ENCODE measurements at regions not wholly inside any gene's neighbourhood (a gene's known extent, or its start where the extent isn't known, plus 50 kb on each side); places are given as distances from the start of the nearest gene placed in this dataset.

DNA sequence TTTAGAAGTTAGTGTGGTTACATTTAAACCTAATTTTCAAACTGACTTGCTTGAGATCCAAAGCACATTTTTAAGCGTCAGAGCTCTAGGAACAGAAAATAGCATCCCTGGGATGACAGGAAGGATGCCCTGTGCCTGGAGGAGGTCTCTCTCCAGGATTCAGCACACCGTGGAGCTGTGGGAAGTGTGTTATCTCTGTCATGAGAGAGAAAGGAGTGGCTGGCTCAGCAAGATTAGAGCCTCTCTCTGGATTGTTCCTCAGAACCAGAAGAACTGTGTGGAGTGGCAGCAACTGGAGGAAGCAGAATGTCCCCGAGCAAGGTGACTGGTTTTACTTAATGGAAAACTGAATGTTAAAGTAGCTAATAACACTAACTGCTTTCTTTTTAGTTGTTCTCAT is 233.6 kb upstream of the TGFBR2 start:
- no peak for DNase-seq

DNA sequence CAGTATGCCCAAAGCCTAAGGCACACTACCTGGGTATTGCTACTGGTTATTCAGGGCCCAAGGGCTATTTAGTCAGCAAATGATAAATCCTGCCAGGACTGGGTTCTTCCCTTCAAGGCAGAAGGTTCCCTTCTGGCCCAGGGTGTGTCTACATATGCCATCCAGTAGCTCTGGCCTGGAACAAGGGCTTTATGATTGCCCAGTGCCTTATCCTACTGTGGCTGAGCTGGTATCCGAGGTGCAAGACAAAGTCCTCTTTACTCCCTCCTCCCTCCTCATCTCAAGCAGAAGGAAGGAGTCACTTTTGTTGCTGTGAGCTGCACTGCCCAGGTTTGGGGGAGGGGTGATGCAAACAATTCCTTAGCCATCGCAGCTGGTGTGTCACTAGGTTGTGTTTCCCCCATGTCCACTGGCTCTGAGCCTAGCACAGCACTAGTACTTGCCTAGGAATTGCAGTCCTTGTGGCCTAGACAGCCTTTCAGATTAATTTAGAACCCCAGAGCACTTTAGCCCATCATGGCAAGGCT is 221.8 kb upstream of the TGFBR2 start:
- no peak for DNase-seq

DNA sequence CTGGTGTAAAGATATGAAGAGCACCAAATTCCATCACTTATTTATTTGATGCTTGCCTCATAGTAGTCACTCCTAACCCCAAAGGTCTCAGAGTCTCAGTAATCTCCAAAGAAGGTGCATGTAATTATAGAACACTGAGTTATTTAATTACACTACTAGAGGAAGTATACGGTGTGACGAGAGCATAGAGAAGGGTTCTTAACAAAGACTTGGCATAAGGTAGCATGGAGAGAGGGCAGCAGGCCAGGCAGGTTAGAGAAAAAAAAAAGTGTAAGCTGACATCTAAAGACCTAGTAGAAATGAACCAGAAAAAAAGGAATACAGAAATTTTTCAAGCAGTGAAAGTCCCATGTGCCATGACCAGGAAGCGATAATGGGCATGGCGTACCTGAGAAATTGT is 213.3 kb upstream of the TGFBR2 start:
- DNase-seq: no peak

DNA sequence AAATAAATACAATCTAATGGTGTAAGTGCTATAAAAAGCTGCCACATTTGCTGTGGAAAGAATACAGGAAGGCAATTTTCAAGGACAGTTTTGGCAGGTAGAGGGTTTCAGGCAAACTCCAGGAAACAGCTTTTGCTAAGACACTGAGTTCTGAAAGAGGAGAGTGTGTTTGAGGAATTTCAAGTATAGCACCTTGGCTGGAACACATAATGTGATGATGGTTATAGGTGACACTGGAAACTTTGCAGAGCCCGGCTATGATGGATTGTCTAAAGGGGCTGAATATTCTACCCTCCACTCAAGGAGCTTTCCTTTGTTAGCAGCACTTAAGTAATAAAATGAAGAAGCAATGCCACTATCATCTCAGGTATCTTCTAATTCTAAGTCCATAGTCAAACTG is 209.4 kb upstream of the TGFBR2 start:
- no peak for DNase-seq

DNA sequence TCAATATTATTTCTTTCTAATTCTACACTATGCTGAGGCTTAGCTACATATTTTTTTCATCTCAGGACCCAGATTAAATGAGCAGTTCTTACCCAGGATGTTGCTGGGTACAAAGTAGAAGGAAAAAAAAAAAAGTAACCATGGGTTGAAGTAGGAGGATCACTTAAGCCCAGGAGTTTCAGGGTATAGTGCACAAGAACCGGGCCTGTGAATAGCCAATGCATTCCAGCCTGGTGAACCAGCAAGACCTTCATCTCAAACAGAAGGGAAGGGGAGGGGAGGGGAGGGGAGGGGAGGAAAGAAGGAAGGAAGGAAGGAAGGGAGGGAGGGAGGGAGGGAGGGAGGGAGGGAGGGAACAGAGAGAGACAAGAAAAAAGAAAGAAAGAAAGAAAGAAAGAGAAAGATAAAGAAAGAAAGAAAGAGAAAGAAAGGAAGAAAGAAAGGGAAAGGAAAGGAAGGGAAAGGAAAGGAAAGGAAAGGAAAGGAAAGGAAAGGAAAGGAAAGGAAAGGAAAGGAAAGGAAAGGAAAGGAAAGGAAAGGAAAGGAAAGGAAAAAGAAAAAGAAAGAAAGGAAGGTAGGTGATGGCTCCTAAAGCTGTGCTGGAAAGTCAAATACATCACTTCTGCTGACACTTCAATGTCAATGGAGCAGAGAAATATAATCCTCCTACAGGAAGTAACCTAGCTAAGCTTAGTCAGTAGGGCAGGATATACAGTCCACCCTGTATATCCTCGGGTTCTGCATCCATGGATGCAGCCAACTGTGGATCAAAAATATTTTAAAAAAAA is 206.8 kb upstream of the TGFBR2 start:
- no peak for DNase-seq

DNA sequence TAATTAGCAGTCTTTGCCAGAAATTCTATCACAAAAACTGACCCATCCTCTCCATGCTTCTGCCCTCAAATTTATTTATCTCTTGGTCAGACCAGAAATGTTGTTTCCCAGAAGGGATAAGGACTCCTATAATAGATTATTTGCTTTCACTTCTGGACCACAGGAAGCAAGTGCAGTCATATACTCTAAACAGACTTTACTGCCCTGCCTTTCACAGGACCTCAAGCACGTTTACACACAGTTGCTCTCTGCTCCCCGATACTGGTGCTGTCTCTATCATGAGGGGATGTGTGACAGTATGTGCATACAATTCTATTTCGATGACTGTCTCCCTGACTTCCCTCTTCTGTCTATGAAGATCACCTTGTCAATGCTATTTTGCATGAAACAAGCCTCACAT is 205.5 kb upstream of the TGFBR2 start:
- DNase-seq: no peak

DNA sequence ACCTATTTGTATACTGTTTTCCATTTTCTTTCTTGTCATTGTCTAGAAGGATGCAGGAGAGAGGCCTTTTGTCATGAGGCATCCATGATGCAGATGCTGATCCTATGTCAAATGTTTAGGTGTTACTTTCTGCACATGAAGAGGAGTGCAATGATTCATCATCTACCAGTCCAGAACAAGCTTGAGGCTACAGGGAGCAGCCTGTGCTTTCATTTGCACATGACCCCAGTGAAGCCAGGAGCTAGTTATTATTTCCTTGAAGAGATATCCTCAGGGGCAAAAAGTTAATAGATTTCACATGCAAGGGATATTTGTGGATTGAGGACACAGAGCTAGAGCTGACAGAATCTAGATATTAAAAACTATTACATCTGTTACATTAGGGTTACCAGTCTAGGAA is 204.4 kb upstream of the TGFBR2 start:
- no peak for DNase-seq

DNA sequence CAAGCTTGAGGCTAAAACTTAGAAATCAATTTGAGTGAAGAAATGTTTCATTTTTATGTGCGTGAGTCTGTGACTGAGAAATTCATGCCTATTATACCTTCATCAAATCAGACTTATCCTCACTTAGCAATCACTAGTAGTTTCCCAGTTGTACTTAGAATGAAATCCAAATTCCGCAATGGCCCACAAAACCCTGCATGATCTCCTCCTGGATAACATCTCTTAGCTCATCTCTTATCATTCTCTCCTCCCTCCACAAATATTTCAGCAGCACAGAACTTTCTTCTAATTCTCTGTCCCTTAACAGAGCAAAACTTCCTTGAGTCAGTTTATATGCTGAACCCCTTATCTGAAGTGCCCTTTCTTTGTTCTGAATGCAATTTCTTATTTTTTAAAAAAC is 198.8 kb upstream of the TGFBR2 start:
- no peak for DNase-seq

DNA sequence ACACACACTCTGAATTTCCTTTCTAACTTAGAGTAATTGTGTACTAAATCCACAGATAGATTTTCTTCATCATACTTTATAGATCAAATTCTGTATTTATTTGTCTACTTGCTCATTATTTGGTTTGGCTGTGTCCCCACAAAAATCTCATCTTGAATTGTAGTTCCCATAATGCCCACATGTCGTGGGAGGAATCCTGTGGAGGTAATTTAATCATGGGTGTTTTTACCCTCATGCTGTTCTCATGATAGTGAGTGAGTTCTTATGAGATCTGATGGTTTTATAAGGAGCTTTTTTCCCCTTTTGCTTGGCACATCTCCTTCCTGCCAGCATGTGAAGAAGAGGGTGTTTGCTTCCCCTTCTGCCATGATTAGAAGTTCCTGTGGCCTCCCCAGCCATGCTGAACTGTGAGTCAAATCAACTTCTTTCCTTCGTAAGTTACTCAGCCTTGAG is 198.3 kb upstream of the TGFBR2 start:
- no peak for DNase-seq

DNA sequence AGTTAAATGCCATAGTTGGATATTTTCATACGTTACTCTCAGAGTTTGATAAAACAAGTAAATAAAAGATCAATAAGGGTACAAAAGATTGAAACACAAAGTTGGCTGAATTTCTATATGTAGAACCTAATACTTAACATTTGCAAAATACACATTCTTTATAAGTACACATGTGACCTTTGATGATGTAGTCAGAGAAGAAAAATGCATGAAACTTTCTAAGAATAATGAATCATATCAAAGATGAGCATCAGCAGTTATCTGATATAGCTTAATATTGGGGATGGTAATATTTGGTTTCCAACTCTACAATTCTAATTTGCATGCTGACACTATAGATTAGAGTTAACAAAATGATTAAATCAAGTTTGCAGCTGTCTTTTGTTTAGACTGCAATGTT is 188.0 kb upstream of the TGFBR2 start:
- no peak for DNase-seq

DNA sequence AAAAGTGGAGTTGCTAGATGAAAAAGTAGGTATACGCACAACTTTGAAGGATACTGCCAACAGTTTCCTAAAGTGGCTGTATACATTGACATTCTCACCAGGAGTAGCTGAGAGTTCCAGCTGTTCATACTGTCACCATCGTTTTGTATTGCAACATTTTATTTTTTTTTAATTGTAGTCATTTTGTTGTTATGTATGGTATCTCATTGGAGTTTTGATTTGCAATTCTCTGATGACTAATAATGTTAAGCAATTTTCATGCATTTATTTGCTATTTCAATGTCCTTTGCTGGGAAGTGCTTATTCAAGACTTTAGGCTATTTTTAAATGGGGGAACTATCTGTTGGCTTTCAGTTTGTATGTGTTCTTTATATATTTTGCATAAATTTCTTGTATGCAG is 185.1 kb upstream of the TGFBR2 start:
- DNase-seq: no peak

DNA sequence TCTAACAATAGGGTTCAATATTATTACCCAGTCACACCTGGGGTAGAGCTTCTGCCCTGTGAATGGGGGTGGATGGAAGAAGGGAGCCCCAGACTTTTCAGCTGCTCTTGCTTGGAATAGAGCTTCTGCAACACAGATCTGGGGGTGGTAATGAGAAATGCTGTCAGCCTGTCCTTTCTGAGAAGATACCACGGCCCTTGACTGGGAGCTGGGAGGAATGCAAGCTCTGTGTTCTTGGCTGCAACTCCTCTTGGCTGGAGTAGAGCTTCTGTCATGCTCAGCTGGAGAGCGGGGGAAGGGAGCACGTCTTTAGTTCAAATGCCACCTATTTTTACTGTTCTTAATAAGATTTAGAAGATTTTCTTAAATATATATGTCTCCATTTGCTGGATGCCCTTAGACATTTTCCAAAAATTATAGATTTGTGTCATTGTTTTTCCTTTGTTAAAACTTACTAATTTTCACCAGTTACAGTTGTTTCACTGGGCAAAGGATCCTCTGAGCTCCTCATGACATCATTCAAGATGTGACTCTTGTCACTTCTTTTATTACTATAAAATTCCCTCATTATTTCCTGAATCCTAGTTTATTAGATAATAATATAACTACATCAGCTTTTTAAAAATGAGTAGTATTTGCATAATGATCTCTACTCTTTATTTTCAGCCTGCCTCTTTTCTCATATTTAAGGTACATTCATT is 180.0 kb upstream of the TGFBR2 start:
- no peak for DNase-seq

DNA sequence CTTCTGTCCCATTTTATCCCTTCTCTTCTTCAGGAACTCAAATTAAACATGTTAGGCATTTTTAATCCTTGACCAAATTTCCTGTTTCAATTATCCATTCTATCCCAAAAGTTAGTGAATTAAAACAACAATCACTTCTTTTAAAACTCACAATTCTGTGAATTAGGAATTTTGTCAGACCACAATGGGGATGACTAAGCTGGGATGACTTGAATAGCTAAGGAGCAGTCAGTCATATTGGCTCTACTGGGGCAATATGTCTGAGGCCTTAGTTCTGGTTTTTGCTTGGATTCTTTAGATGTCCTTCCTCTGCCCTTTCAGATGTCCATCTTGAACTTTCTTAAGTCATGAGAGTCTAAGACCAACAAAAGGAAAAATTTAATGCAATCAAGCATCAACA is 178.2 kb upstream of the TGFBR2 start:
- no peak for DNase-seq

DNA sequence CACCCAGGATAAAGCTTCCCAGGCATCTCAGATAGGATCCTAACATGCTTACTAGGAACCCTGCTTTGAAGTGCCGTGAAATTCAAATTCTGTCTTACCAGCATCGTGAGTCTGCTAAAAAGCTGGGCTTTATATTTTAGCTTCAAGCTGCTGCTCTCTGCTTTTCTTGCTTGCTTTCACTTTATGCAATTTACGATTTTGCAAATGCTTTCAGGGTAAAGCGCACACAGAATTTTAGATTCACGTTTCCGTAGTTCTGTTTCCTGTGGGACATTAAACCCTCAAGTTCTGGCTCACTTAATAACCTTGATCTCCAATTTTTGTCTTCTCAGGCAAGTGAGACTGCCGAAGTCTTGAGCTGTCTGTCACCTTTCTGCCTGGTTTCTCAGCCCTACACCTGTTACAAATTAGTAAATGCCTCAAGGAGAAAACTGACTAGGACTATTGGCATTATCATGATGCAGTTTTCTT is 170.5 kb upstream of the TGFBR2 start:
- DNase-seq: no peak

DNA sequence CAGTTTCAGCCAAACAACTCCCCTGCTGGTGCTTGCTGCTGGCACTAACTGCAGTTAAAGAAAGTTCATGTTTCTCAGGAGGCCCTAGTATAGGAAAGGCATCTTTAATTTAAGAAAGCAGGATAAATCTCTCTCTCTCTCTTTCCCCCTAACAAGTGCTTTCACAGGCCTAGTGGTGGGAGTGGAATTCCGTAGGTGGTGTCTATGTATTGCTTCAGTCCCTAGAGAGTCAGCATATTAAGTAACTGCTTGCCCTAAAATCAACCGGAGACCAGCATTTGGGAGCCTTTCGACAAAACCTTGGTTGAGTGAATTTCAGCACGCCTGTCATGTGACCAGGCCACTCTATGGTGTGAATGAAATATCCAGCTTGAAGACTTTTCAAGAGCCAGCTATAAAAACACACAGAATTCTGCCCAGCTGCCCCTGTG is 169.2 kb upstream of the TGFBR2 start:
- no peak for DNase-seq

DNA sequence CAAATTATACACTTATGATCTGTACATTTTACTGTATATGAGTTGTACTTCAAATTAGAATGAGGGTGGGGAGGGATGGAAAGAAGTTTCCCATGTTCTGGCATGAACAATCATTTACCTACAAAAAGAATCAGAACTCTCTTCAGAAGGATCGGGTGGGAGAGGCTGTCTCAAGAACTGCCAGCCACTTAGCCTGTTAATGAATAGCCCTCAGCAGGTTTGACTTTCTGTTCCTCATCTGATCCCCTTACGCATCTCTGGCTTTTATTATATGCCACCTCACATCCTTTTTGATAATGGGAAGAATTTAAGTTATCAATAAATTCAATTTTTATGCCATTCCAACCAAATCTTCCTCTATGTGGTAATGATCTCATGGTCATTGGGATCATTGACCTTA is 168.3 kb upstream of the TGFBR2 start:
- no peak for DNase-seq

DNA sequence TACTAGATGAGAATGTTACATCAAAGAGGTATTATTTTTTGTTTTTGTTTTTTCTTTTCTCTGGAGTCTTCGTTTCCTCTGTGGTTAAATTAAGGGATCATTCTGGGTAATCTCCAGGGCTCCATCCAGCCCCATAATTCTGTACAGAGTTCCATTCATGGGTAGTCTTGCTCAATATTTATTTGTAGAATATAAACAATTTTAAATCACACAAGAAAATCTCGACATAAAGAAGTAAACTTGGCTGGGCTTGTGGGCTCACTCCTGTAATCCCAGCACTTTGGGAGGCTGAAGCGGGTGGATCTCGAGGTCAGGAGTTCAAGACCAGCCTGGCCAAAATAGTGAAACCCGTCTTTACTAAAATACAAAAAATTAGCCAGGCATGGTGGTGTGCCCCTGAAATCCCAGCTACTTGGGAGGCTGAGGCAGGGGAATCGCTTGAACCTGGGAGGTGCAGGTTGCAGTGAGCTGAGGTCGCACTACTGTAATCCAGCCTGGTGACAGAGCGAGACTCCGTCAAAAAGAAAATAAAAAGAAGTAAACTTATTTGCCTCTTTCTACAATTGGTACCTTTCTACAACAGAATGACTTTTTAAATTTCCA is 166.8 kb upstream of the TGFBR2 start:
- DNase-seq: no peak

DNA sequence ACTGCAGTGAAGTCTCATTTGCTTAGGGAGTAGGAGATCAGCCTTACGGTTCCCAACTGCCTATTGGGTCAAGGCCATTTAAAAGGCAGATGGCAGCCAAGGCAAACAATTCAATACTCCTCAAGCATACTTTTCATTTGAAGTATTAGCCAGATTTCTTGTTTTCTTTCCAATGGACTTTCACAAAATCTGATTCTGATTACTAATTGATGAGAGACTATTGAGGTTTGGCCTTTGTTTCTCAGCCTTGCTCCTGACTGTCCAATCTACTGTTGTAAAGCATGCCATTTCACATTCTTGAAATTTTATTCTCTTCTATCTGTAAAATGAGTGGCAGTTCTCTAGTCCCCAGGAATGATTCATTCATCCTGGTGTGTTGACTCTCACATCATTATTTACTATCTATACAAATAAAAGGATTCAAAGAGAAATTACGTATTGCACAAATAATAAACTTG is 166.2 kb upstream of the TGFBR2 start:
- no peak for DNase-seq

DNA sequence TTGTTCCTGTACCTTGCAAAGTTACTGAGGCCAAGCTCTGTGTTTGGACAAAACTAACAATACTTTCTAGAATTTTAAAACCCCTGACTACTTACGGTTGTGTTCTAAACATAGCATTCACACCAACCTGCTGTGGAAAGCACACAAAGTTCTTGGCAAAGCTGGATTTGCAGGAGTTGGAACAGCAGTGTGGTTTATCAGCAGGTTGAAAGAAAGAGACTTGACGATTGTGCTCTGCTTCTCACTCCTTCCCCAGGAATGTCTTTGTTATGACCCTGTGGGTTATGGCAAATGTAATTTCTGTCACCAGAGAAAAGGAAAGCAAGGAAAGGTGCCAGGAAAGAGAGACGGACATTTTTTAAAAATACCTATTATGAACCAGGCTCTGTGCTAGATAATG is 165.5 kb upstream of the TGFBR2 start:
- no peak for DNase-seq

DNA sequence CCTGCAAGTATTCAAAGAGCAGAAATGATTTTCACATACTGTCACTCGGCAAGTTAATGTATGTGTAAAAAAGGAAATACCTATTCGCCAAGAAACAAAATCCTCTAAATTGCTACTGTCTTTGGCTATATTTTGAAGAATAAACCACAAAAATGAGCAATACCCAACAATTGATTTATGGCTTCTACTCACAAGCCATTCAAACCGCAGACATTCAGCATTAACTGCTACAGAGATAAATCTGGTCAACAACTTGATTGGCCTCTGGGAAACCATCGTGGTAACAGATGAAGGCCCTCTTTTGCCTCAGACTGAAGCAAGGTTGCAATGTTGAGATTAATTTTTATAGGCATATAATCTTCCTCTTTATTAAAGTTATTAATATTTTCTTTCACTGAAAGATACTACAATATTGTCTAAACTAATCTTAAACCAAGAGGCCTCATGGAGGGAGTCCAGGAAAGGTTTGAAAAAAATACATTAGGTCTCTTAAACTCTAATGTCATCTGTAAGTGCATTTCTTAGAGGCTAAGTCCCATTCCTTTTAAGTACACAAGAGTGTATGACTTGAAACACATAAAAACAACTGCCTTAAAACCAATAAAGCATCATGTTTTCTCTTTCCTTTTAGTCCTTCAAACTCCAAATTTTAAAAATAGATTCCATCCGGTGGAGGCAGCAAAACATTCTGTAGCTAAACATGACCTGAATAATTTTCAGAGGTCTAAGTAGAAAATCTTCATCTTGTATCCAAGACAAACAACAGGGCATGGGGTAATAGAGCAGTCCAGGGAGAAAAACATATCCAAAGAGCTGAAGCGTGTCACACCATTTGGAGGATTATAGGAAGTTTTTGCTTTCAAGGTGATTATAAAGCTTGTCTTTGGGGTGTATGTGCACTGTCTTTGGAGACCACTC is 162.4 kb upstream of the TGFBR2 start:
- no peak for DNase-seq

DNA sequence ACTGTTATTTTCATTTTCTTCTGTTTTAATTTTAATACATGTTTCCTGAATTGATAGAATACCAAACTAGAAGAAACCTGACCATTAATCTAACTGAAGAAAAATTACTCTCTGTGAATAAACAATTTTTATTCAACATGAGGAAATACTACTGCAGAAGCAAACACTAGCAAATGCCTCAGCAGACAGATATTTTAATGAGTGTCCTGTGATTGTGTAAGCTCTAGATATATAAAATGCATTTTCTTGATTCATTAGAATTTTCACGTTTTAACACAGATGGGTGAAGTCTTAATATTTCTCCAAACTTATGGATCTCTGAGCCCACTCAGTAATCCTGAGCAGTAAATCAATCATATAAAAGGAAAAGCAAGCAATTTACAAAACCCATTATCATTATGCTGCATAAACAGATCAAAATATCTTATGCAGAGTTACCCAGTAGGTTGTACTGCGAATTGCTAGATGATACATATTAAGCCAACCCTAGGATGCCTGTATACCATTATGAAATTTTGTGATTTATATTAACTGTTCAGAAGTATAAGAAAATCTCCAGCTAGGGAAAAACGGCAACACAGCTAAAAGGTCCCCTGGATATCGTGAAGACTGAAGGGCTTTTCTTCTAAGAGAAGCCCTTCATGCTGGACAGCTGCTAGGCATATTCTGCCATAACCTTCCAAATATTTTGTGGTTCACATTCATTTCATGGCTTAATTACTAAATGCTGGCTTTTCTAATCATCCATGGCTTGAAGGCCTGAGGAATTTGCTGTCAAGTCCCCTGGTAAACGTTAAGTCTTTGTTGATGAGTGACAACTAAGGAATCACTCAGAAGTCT is 157.7 kb upstream of the TGFBR2 start:
- no peak for DNase-seq

DNA sequence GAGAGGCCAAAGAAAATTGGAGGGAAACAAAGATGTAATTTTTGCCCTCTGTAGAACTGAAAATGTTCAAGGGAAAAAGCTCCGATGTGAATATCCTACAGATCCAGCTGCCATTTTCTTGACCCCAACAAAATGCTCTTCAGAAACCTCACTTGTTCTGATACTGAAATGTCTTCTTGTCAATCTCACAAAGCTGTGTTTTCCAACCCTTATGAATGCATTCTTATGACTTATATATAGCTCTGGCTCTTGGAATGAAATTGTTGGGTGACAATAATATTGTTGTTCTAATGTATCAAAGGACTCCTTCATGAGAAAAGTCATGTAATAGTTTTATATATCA is 157.1 kb upstream of the TGFBR2 start:
- no peak for DNase-seq

Measured in stimulated activated CD4-positive, alpha-beta T cell treated with anti-CD3 and anti-CD28 coated beads, Interleukin-12 subunit alpha, Interleukin-12 subunit beta, amount 100 ng/mL, for 4 hours (primary cell).